ENCODE measurements at regions not wholly inside any gene's neighbourhood (a gene's known extent, or its start where the extent isn't known, plus 50 kb on each side); places are given as distances from the start of the nearest gene placed in this dataset.

GRCh38 chr18:51275712-51276476 lies 78.4 kb upstream of the MEX3C start:
- TF ChIP-seq CTCF (IDR thresholded peaks at IDR 0.05) = no peak
- TF ChIP-seq POLR2A (IDR thresholded peaks at IDR 0.05) = no peak
- no peak for TF ChIP-seq EP300 (IDR thresholded peaks at IDR 0.05)
